WTC11 (cell line): ENCODE measurements at regions not wholly inside any gene's neighbourhood (a gene's known extent, or its start where the extent isn't known, plus 50 kb on each side); places are given as distances from the start of the nearest gene placed in this dataset.

Experiments
- ATF1 ChIP-seq: sonication (generic); formaldehyde crosslinking; IDR thresholded peaks from 2 replicates; pipeline ENCODE4 v1.8.1; 2023; ENCODE audit warnings: mild to moderate bottlenecking, moderate library complexity, missing genetic modification reagents
- CBFB ChIP-seq: sonication (generic); formaldehyde crosslinking; IDR thresholded peaks from 2 replicates; pipeline ENCODE4 v1.8.1; 2022; ENCODE audit warnings: mild to moderate bottlenecking, low read depth, missing genetic modification reagents
- CREB1 ChIP-seq: sonication (generic); formaldehyde crosslinking; IDR thresholded peaks from 2 replicates; pipeline ENCODE4 v1.8.0; 2023; ENCODE audit warnings: mild to moderate bottlenecking, missing genetic modification reagents
- ELF4 ChIP-seq: sonication (generic); formaldehyde crosslinking; IDR thresholded peaks from 2 replicates; pipeline ENCODE4 v1.8.1; 2022; ENCODE audit warnings: low read depth, mild to moderate bottlenecking, moderate library complexity, missing genetic modification reagents
- JUN ChIP-seq: sonication (generic); formaldehyde crosslinking; IDR thresholded peaks from 2 replicates; pipeline ENCODE4 v1.8.0; 2023; ENCODE audit warnings: mild to moderate bottlenecking, missing genetic modification reagents
- NR2C2 ChIP-seq: sonication (generic); formaldehyde crosslinking; IDR thresholded peaks from 2 replicates; pipeline ENCODE4 v1.8.0; 2022; ENCODE audit warnings: mild to moderate bottlenecking, missing genetic modification reagents
- TEAD4 ChIP-seq: sonication (generic); formaldehyde crosslinking; IDR thresholded peaks from 2 replicates; pipeline ENCODE4 v1.8.0; 2022; ENCODE audit warnings: mild to moderate bottlenecking, missing genetic modification reagents
- ZNF121 ChIP-seq: sonication (generic); formaldehyde crosslinking; IDR thresholded peaks from 2 replicates; pipeline ENCODE4 v1.8.0; 2023; ENCODE audit warnings: missing genetic modification reagents
- TF ChIP-seq, protein P1 (sequence below): fragments of 200-600 bp; IDR thresholded peaks from 2 replicates; pipeline ENCODE4 v1.8.0; 2022; ENCODE audit warnings: antibody characterized with exemption
- TF ChIP-seq, protein P2 (sequence below): sonication (generic); formaldehyde crosslinking; IDR thresholded peaks from 2 replicates; pipeline ENCODE4 v1.8.0; 2022; ENCODE audit warnings: mild to moderate bottlenecking, missing genetic modification reagents
- TF ChIP-seq, protein P3 (sequence below): sonication (generic); formaldehyde crosslinking; IDR thresholded peaks from 2 replicates; pipeline ENCODE4 v1.8.1; 2023; ENCODE audit warnings: mild to moderate bottlenecking, missing genetic modification reagents, moderate library complexity
- TF ChIP-seq, protein P4 (sequence below): sonication (generic); formaldehyde crosslinking; conservative IDR thresholded peaks from 2 replicates; pipeline ENCODE4 v1.8.1; 2022; ENCODE audit warnings: mild to moderate bottlenecking, missing genetic modification reagents

DNA sequence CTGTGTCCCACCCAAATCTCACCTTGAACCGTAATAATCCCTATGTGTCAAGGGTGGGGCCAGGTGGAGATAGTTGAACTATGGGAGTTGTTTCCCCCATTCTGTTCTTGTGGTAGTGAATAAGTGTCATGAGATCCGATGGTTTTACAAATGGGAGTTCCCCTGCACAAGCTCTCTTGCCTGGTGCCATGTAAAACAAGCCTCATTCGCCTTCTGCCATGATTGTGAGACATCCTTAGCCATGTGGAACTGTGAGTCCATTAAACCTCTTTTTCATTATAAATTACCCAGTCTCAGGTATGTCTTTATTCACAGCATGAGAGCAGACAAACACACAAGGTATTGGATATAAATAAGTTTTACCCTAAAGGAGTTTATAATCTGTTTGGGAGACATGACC, 121.2 kb downstream of the MMUT start:
- TF ChIP-seq, protein P1, sequence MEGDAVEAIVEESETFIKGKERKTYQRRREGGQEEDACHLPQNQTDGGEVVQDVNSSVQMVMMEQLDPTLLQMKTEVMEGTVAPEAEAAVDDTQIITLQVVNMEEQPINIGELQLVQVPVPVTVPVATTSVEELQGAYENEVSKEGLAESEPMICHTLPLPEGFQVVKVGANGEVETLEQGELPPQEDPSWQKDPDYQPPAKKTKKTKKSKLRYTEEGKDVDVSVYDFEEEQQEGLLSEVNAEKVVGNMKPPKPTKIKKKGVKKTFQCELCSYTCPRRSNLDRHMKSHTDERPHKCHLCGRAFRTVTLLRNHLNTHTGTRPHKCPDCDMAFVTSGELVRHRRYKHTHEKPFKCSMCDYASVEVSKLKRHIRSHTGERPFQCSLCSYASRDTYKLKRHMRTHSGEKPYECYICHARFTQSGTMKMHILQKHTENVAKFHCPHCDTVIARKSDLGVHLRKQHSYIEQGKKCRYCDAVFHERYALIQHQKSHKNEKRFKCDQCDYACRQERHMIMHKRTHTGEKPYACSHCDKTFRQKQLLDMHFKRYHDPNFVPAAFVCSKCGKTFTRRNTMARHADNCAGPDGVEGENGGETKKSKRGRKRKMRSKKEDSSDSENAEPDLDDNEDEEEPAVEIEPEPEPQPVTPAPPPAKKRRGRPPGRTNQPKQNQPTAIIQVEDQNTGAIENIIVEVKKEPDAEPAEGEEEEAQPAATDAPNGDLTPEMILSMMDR, result no peak
- TF ChIP-seq CBFB (CRISPR knock-in tag) (no peak), TEAD4 (CRISPR knock-in tag) (no peak), ATF1 (no peak), ELF4 (no peak), ZNF121 (CRISPR knock-in tag) (no peak), JUN (CRISPR knock-in tag) (no peak), CREB1 (CRISPR knock-in tag) (no peak), NR2C2 (CRISPR knock-in tag) (no peak)
- TF ChIP-seq, protein P2, sequence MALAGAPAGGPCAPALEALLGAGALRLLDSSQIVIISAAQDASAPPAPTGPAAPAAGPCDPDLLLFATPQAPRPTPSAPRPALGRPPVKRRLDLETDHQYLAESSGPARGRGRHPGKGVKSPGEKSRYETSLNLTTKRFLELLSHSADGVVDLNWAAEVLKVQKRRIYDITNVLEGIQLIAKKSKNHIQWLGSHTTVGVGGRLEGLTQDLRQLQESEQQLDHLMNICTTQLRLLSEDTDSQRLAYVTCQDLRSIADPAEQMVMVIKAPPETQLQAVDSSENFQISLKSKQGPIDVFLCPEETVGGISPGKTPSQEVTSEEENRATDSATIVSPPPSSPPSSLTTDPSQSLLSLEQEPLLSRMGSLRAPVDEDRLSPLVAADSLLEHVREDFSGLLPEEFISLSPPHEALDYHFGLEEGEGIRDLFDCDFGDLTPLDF, result no peak
- TF ChIP-seq, protein P3, sequence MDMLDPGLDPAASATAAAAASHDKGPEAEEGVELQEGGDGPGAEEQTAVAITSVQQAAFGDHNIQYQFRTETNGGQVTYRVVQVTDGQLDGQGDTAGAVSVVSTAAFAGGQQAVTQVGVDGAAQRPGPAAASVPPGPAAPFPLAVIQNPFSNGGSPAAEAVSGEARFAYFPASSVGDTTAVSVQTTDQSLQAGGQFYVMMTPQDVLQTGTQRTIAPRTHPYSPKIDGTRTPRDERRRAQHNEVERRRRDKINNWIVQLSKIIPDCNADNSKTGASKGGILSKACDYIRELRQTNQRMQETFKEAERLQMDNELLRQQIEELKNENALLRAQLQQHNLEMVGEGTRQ (CRISPR knock-in tag), result no peak
- TF ChIP-seq, protein P4, sequence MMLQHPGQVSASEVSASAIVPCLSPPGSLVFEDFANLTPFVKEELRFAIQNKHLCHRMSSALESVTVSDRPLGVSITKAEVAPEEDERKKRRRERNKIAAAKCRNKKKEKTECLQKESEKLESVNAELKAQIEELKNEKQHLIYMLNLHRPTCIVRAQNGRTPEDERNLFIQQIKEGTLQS, result no peak
